ENCODE measurements at regions not wholly inside any gene's neighbourhood (a gene's known extent, or its start where the extent isn't known, plus 50 kb on each side); places are given as distances from the start of the nearest gene placed in this dataset.

GRCh38 chr2:196454492-196454891 is 185.0 kb upstream of the CCDC150 start:
- no peak for DNase-seq
- no peak for TF ChIP-seq POLR2A (IDR thresholded peaks at IDR 0.05)
- no peak for TF ChIP-seq EP300 (IDR thresholded peaks at IDR 0.05)
- TF ChIP-seq CTCF (IDR thresholded peaks at IDR 0.05) = no peak
- no peak for TF ChIP-seq POLR2AphosphoS5 (IDR thresholded peaks at IDR 0.05)
- Histone ChIP-seq H3K27me3 (peaks cover 0 to 11% (median 0%) of the 10 kb centered on the region in 3 donors), H3K27ac (no peak overlapping the region), H3K9me3 (no peaks in the 10 kb centered on the region), H3K36me3 (no peaks in the 10 kb centered on the region), H3K4me1 (no peaks in the 10 kb centered on the region), H3K4me3 (no peak overlapping the region)
- intact Hi-C loops (cut with DNase I; ENCODE audit: low total_unique reads) = no loop called here
- WGBS, 5 donors = 87 to 96% (median 90%) methylated on average over 1 of the region's 1 CpG

GRCh38 chr2:196459539-196459938 is 180.0 kb upstream of the CCDC150 start:
- Histone ChIP-seq H3K4me1 (no peaks in the 10 kb centered on the region), H3K9me3 (no peaks in the 10 kb centered on the region), H3K4me3 (no peak overlapping the region), H3K27me3 (peaks cover 0 to 13% (median 0%) of the 10 kb centered on the region in 3 donors), H3K27ac (no peak overlapping the region), H3K36me3 (no peaks in the 10 kb centered on the region)
- no peak for TF ChIP-seq POLR2AphosphoS5 (IDR thresholded peaks at IDR 0.05)
- no peak for TF ChIP-seq EP300 (IDR thresholded peaks at IDR 0.05)
- TF ChIP-seq POLR2A (IDR thresholded peaks at IDR 0.05) = no peak
- TF ChIP-seq CTCF (IDR thresholded peaks at IDR 0.05) = no peak
- WGBS, 5 donors = 28 to 44% (median 34%) methylated on average over 7 of the region's 7 CpGs
- intact Hi-C loops (cut with DNase I; ENCODE audit: low total_unique reads) = no loop called here
- no peak for DNase-seq

DNA sequence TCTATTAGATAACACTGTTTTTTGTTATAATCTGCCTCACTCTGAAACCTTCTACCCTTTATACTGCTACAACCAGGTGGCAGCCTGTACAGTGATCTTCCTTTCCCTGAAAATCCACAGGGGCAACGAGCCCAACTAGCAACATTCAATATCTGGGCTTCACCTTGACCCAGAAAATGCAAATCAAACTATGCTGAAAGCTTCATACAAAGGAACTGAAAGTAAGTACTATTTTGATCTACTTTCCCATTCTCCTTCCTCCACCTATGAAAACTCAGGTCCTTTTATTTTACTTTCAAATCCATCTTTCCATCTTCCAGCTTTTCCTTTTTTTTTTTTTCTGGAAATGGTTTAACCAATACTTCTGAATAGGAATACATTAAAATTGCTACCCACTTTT is 175.8 kb upstream of the CCDC150 start:
- Histone ChIP-seq H3K4me3 (no peak overlapping the region), H3K27ac (no peak overlapping the region), H3K4me1 (no peaks in the 10 kb centered on the region), H3K27me3 (peaks cover 0 to 5% (median 0%) of the 10 kb centered on the region in 3 donors), H3K36me3 (no peaks in the 10 kb centered on the region), H3K9me3 (no peaks in the 10 kb centered on the region)
- no peak for DNase-seq
- TF ChIP-seq CTCF (IDR thresholded peaks at IDR 0.05) (no peak), POLR2AphosphoS5 (IDR thresholded peaks at IDR 0.05) (no peak), POLR2A (IDR thresholded peaks at IDR 0.05) (no peak), EP300 (IDR thresholded peaks at IDR 0.05) (no peak)
- intact Hi-C loops (cut with DNase I; ENCODE audit: low total_unique reads) = no loop called here
- 3 to 38% (median 27%) methylated on average over 1 of the region's 1 CpG for WGBS, 5 donors

GRCh38 chr2:196464311-196464710 is 175.2 kb upstream of the CCDC150 start:
- WGBS, 5 donors = 77 to 91% (median 87%) methylated on average over 2 of the region's 2 CpGs
- Histone ChIP-seq H3K36me3 (no peaks in the 10 kb centered on the region), H3K4me1 (no peaks in the 10 kb centered on the region), H3K9me3 (no peaks in the 10 kb centered on the region), H3K27ac (no peak overlapping the region), H3K4me3 (no peak overlapping the region), H3K27me3 (peaks cover 0 to 3% (median 0%) of the 10 kb centered on the region in 3 donors)
- intact Hi-C loops (cut with DNase I; ENCODE audit: low total_unique reads) = no loop called here
- TF ChIP-seq POLR2A (IDR thresholded peaks at IDR 0.05) (no peak), POLR2AphosphoS5 (IDR thresholded peaks at IDR 0.05) (no peak), CTCF (IDR thresholded peaks at IDR 0.05) (no peak), EP300 (IDR thresholded peaks at IDR 0.05) (no peak)
- DNase-seq = no peak

All from stomach (tissue), 8 donors.